MM.1S (cell line): ENCODE measurements at regions not wholly inside any gene's neighbourhood (a gene's known extent, or its start where the extent isn't known, plus 50 kb on each side); places are given as distances from the start of the nearest gene placed in this dataset.

ENCODE experiments used
- CTCF ChIP-seq: fragments of 300-600 bp; sonication (generic); IDR thresholded peaks from 2 replicates; pipeline ENCODE4 v1.5.1; 2016; ENCODE audit warnings: antibody characterized with exemption, low read length, mixed read lengths
- EZH2 ChIP-seq: fragments of 300-600 bp; sonication (generic); optimal IDR thresholded peaks from 2 replicates; pipeline ENCODE3; 2017; ENCODE audit warnings: low read depth, mild to moderate bottlenecking, antibody characterized with exemption, low read length, mixed read lengths
- EZH2phosphoT487 ChIP-seq: fragments of 300-600 bp; sonication (generic); IDR thresholded peaks from 2 replicates; pipeline ENCODE4 v1.6.1; 2018; ENCODE audit warnings: antibody characterized with exemption, low read length

GRCh38 chr6:147648916-147649315, 140.4 kb downstream of the SAMD5 start:
- TF ChIP-seq CTCF (no peak), EZH2 (no peak), EZH2phosphoT487 (no peak)
